ENCODE measurements at regions not wholly inside any gene's neighbourhood (a gene's known extent, or its start where the extent isn't known, plus 50 kb on each side); places are given as distances from the start of the nearest gene placed in this dataset.

- H3K4me1 ChIP-seq (ENCODE audit: control insufficient read depth, insufficient read depth, low read length, unreplicated experiment), result no peaks in the 10 kb centered on the region
- no peaks in the 10 kb centered on the region for H3K36me3 ChIP-seq (ENCODE audit: insufficient read depth, low read length)
- H3K27me3 ChIP-seq (ENCODE audit: insufficient read depth, low read length), result no peaks in the 10 kb centered on the region
- H3K27ac ChIP-seq (ENCODE audit: low read depth, low read length), result no peak overlapping the region
- no peak overlapping the region for H2AFZ ChIP-seq (ENCODE audit: low read length, unreplicated experiment)
- H3K79me2 ChIP-seq (ENCODE audit: control insufficient read depth, insufficient read depth, low read length, unreplicated experiment), result no peaks in the 10 kb centered on the region
- H3K4me3 ChIP-seq (ENCODE audit: low read depth, low read length), result no peak overlapping the region
Observed at GRCh38 chr20:57051096-57051495, 215.3 kb downstream of the BMP7 start.

GRCh38 chr20:57053067-57053466 is 213.4 kb downstream of the BMP7 start:
- Histone ChIP-seq H3K4me1 (ENCODE audit: control insufficient read depth, insufficient read depth, low read length, unreplicated experiment) (no peaks in the 10 kb centered on the region), H3K27ac (ENCODE audit: low read depth, low read length) (no peak overlapping the region), H3K27me3 (ENCODE audit: insufficient read depth, low read length) (no peaks in the 10 kb centered on the region), H3K4me3 (ENCODE audit: low read depth, low read length) (no peak overlapping the region), H3K79me2 (ENCODE audit: control insufficient read depth, insufficient read depth, low read length, unreplicated experiment) (no peaks in the 10 kb centered on the region), H2AFZ (ENCODE audit: low read length, unreplicated experiment) (no peak overlapping the region), H3K36me3 (ENCODE audit: insufficient read depth, low read length) (no peaks in the 10 kb centered on the region)

DNA sequence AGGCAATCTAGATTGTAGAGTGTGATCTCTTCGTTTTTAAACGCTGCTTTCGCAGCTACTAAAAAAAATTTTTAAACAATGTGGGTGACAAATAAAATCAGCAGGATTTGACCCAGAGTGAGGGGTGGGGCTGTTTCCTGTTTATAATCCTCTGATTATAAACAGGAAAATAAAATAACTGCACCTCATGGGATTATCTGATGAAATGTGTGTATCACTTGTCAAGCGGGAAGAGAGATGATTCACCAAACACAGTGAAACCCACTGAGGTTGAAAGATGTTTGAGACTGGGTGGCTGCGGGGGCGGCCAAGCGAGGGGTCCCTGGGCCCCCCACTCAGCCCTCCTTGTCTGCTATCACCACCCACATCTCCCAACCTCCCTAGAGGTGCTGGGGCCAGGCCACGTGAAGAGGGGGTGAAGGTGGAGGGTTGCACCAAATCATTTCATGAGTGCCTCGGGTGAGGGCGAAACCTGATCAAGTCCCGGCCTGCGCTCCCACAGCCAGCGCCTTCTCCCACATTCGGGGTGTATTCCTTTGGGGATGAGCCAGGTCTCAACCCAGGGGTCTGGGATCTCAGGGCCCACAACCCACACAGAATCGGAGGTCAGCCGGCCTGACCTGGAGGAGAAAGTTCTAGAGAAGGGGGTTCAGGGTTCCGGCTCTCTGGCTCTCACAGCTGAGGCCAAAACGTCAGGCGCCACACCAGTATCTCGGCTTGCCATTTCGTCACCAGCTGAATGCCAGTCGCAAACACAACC is 212.5 kb downstream of the BMP7 start:
- Histone ChIP-seq H3K4me1 (ENCODE audit: control insufficient read depth, insufficient read depth, low read length, unreplicated experiment) (no peaks in the 10 kb centered on the region), H3K27ac (ENCODE audit: low read depth, low read length) (no peak overlapping the region), H3K36me3 (ENCODE audit: insufficient read depth, low read length) (no peaks in the 10 kb centered on the region), H2AFZ (ENCODE audit: low read length, unreplicated experiment) (no peak overlapping the region), H3K79me2 (ENCODE audit: control insufficient read depth, insufficient read depth, low read length, unreplicated experiment) (no peaks in the 10 kb centered on the region), H3K4me3 (ENCODE audit: low read depth, low read length) (no peak overlapping the region), H3K27me3 (ENCODE audit: insufficient read depth, low read length) (peaks cover 3% of the 10 kb centered on the region; the same call in 1 of the 2 replicates)

DNA sequence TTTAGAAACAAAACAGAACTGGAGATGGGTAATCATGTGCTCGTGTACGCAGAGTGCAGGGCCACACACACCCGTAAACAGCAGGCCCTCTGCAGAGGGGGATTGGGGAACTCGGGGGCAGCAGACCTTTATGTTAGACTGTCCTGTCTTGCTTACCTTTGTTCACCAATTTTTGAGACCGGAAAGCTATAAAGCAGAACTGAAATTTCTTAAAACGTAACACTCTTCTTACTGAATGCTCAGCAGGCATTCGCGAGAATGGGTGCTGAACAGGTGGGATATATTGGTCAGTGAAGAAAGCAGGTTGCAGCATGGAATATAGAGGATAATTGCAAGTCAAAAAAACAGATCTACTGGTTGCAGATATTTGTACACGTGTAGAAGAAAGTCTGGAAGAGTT is 211.1 kb downstream of the BMP7 start:
- Histone ChIP-seq H3K4me3 (ENCODE audit: low read depth, low read length) (no peak overlapping the region), H3K36me3 (ENCODE audit: insufficient read depth, low read length) (no peaks in the 10 kb centered on the region), H2AFZ (ENCODE audit: low read length, unreplicated experiment) (no peak overlapping the region), H3K27ac (ENCODE audit: low read depth, low read length) (no peak overlapping the region), H3K4me1 (ENCODE audit: control insufficient read depth, insufficient read depth, low read length, unreplicated experiment) (no peaks in the 10 kb centered on the region), H3K27me3 (ENCODE audit: insufficient read depth, low read length) (peaks cover 7% of the 10 kb centered on the region; the same call in 1 of the 2 replicates), H3K79me2 (ENCODE audit: control insufficient read depth, insufficient read depth, low read length, unreplicated experiment) (no peaks in the 10 kb centered on the region)

GRCh38 chr20:57056651-57057050 is 209.8 kb downstream of the BMP7 start:
- Histone ChIP-seq H3K27ac (ENCODE audit: low read depth, low read length) (no peak overlapping the region), H2AFZ (ENCODE audit: low read length, unreplicated experiment) (no peak overlapping the region), H3K36me3 (ENCODE audit: insufficient read depth, low read length) (no peaks in the 10 kb centered on the region), H3K27me3 (ENCODE audit: insufficient read depth, low read length) (peaks cover 12% of the 10 kb centered on the region), H3K4me1 (ENCODE audit: control insufficient read depth, insufficient read depth, low read length, unreplicated experiment) (no peaks in the 10 kb centered on the region), H3K4me3 (ENCODE audit: low read depth, low read length) (no peak overlapping the region), H3K79me2 (ENCODE audit: control insufficient read depth, insufficient read depth, low read length, unreplicated experiment) (no peaks in the 10 kb centered on the region)

DNA sequence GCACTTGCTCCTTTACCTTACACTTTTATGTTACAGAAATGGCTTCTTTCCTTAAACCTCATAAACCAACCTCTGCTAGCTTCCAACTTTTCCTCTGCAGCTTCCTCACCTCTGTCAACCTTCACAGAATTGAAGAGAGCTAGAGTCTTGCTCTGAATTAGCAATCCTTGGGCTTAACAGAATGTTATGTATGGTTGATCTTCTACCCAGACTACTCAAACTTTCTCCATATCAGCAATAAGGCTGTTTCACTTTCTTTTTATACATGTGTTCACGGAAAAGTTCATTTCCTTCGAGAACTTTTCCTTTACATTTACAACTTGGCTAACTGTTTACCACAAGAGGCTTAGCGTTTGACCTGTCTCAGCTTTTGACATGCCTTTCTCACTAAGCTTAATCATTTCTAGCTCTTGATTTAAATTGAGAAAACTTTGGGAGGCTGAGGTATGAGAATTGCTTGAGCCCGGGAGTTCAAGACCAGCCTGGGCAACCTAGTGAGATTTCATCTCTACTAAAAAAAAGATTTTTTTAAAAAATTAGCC is 207.3 kb downstream of the BMP7 start:
- no peak overlapping the region for H3K27ac ChIP-seq (ENCODE audit: low read depth, low read length)
- no peak overlapping the region for H3K4me3 ChIP-seq (ENCODE audit: low read depth, low read length)

DNA sequence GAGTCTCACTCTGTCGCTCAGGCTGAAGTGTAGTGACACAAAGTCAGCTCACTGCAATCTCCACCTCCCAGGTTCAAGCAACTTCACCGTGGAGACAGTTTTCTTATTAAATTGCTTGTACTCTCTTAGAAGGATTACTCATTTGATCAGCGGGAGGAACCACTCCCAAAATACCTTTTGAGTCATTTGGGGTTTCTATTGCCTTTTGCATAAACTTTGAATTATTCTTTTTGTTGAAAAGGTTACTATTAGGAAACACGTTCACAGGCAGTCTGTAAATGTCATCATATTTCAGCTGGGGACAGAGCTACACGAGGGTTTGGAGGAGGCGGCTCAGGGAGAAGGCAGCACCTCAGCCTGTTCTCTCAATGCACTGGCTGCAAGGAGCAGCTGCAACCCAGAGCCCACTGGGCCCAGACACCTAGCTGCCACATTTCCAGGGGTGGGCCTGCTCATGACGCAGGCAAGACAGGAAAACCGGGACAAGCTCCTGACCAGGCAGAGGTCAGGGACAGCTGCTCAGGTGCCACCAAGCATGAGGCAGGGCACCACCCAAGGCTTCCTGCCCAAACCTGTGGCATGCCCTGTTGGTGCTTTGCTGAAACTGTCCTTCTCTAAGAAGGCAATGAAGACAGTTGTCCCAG is 205.9 kb downstream of the BMP7 start:
- no peak overlapping the region for H2AFZ ChIP-seq (ENCODE audit: low read length, unreplicated experiment)
- no peaks in the 10 kb centered on the region for H3K36me3 ChIP-seq (ENCODE audit: insufficient read depth, low read length)
- no peaks in the 10 kb centered on the region for H3K79me2 ChIP-seq (ENCODE audit: control insufficient read depth, insufficient read depth, low read length, unreplicated experiment)
- no peak overlapping the region for H3K4me3 ChIP-seq (ENCODE audit: low read depth, low read length)
- H3K27ac ChIP-seq (ENCODE audit: low read depth, low read length), result no peak overlapping the region
- H3K27me3 ChIP-seq (ENCODE audit: insufficient read depth, low read length), result peaks cover 12% of the 10 kb centered on the region
- no peaks in the 10 kb centered on the region for H3K4me1 ChIP-seq (ENCODE audit: control insufficient read depth, insufficient read depth, low read length, unreplicated experiment)

More for the DNA sequence above, 207.3 kb downstream of the BMP7 start:
- Histone ChIP-seq H3K79me2 (ENCODE audit: control insufficient read depth, insufficient read depth, low read length, unreplicated experiment) (no peaks in the 10 kb centered on the region), H3K27me3 (ENCODE audit: insufficient read depth, low read length) (peaks cover 12% of the 10 kb centered on the region), H2AFZ (ENCODE audit: low read length, unreplicated experiment) (no peak overlapping the region), H3K36me3 (ENCODE audit: insufficient read depth, low read length) (no peaks in the 10 kb centered on the region), H3K4me1 (ENCODE audit: control insufficient read depth, insufficient read depth, low read length, unreplicated experiment) (no peaks in the 10 kb centered on the region)

DNA sequence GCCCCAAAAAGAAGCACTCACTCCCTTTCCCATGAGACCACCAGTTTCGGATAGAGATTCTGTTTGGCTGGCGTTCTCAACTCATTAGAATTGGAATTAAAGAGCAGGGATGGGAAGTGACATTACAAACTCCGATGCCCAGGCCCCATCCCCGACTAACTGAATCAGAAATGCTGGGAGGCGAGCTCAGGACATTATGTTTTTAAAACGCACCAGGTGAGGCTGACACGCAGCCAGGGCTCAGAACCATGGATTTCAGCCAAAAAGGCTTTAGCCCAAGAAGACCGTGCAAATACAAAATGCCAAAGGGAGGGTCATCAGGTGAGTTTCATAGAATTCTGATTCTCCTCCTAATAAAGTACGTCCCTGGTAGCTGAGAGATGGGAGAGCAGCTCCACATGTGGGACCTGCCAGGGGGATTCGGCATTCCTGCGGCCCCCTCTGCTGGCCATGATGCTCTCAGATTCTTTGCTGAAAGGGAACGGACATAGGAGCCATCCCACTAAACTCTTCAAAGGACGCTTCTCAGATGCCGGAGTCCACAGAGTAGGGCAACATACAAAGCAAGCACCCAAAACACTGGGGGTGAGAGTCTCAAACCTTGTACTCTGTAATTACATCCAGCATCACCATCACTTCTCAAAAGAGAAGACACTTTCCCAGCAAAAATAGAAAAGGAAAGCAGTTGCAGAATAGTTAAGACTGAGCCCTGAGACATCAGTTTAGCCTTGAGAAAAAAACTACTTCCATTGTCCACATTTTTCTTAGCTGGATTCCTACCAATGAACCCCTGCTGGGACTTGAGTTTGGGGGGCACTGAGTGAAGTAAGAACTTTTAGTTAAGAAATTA is 205.2 kb downstream of the BMP7 start:
- no peak overlapping the region for H3K27ac ChIP-seq (ENCODE audit: low read depth, low read length)
- no peaks in the 10 kb centered on the region for H3K4me1 ChIP-seq (ENCODE audit: control insufficient read depth, insufficient read depth, low read length, unreplicated experiment)
- no peaks in the 10 kb centered on the region for H3K36me3 ChIP-seq (ENCODE audit: insufficient read depth, low read length)
- no peaks in the 10 kb centered on the region for H3K79me2 ChIP-seq (ENCODE audit: control insufficient read depth, insufficient read depth, low read length, unreplicated experiment)
- H2AFZ ChIP-seq (ENCODE audit: low read length, unreplicated experiment), result no peak overlapping the region
- H3K4me3 ChIP-seq (ENCODE audit: low read depth, low read length), result no peak overlapping the region
- H3K27me3 ChIP-seq (ENCODE audit: insufficient read depth, low read length), result peaks cover 19% of the 10 kb centered on the region

DNA sequence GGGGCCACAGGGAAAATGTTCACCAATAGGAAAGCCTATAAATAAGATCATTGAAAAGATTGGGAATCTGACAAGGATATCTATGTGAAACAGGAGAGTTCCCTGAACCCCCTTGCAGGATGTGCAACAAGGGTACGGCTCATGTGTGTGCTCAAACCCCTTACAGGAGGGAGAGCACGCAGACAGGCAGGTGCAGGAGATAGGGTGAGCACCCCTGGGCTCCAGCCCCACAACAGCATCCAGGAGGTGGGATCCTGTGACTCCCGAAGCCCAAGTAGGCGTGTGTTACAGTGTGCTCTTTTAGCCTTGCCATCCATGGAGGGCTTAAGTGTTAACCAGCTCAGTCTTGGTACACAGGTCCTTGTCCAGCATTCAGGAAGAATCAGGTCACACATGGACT is 204.2 kb downstream of the BMP7 start:
- peaks cover 20% of the 10 kb centered on the region for H3K27me3 ChIP-seq (ENCODE audit: insufficient read depth, low read length)
- no peaks in the 10 kb centered on the region for H3K36me3 ChIP-seq (ENCODE audit: insufficient read depth, low read length)
- no peak overlapping the region for H3K27ac ChIP-seq (ENCODE audit: low read depth, low read length)
- no peak overlapping the region for H2AFZ ChIP-seq (ENCODE audit: low read length, unreplicated experiment)
- no peaks in the 10 kb centered on the region for H3K79me2 ChIP-seq (ENCODE audit: control insufficient read depth, insufficient read depth, low read length, unreplicated experiment)
- H3K4me3 ChIP-seq (ENCODE audit: low read depth, low read length), result no peak overlapping the region
- no peaks in the 10 kb centered on the region for H3K4me1 ChIP-seq (ENCODE audit: control insufficient read depth, insufficient read depth, low read length, unreplicated experiment)

- Histone ChIP-seq H2AFZ (ENCODE audit: low read length, unreplicated experiment) (no peak overlapping the region), H3K79me2 (ENCODE audit: control insufficient read depth, insufficient read depth, low read length, unreplicated experiment) (no peaks in the 10 kb centered on the region), H3K4me3 (ENCODE audit: low read depth, low read length) (no peak overlapping the region), H3K27ac (ENCODE audit: low read depth, low read length) (no peak overlapping the region), H3K36me3 (ENCODE audit: insufficient read depth, low read length) (no peaks in the 10 kb centered on the region), H3K27me3 (ENCODE audit: insufficient read depth, low read length) (peaks cover 20% of the 10 kb centered on the region), H3K4me1 (ENCODE audit: control insufficient read depth, insufficient read depth, low read length, unreplicated experiment) (no peaks in the 10 kb centered on the region)
Observed at GRCh38 chr20:57062696-57063270, 203.7 kb downstream of the BMP7 start.

Data from ACC112 (cell line).